ENCODE measurements at regions not wholly inside any gene's neighbourhood (a gene's known extent, or its start where the extent isn't known, plus 50 kb on each side); places are given as distances from the start of the nearest gene placed in this dataset.

DNA sequence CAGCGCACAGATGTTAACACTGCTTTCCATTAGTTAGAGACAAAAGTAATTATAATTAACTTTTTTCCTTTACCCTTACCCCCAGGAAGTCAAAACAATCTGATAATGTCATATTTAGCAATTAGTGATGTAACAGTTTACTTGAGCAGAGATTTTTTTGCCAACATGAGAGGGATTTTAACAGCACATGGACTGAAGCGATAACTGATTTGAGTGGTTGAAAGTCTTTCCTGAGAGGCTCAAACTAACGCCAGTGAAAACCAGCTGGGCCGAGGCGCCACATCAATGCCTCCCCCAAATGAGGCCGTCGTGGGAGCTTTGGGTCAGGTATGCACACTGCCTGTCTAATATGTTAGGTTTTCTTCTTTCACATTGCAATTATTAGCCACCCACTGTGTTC, 469.9 kb upstream of the SMIM21 start:
- TF ChIP-seq POLR2A (IDR thresholded peaks at IDR 0.05; ENCODE audit: low read length) (no peak), GATA1 (IDR thresholded peaks at IDR 0.05; ENCODE audit: low read depth, low read length) (no peak)
